Astrocyte (in vitro differentiated cells and primary cell): ENCODE measurements at regions not wholly inside any gene's neighbourhood (a gene's known extent, or its start where the extent isn't known, plus 50 kb on each side); places are given as distances from the start of the nearest gene placed in this dataset.

Experiments used
- EZH2 ChIP-seq: IDR thresholded peaks from 2 replicates; pipeline ENCODE4 v1.6.1; 2012; ENCODE audit warnings: mild to moderate bottlenecking, low read length, inconsistent platforms; ENCODE audit not compliant: insufficient read depth
- TF ChIP-seq, protein P1 (sequence below): IDR thresholded peaks from 2 replicates; pipeline ENCODE4 v1.5.1; 2011; ENCODE audit warnings: low read depth, mild to moderate bottlenecking, inconsistent platforms, low read length, moderate library complexity; ENCODE audit not compliant: insufficient read depth

DNA sequence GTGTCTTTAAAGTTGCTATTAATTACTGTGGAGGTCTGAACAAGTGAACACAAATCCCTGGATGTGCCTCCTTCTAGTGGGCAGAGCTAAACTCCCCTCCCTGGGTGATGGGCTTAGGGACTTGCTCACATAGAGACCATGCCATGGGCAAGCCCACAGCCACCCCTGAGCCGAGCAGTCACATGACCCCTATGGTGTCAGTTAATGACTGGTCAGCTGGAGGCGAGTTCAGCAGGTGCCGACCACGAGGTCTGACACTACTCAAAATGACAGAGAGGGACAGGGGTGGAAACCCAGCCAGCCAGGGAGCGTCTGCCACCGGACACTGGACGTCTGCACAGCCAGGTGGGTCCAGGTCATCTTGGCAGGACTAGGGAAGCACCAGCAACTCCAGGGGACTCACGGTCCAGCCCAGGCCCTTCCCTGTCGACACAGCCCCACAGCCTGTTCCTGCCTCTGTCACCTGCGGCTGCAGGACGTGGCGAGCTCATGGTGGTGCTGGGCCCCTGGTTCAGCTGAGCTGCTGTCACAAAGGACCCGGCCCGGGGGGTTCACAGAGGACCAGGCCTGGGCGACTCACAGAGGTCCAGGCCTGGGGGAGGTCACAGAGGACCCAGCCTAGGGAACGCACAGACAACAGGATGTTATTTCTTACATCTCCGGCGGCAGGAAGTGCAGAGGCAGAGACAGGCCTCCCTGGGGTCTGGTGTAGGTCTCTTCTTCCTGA lies 135.0 kb downstream of the BRD1 start:
- TF ChIP-seq, protein P1, sequence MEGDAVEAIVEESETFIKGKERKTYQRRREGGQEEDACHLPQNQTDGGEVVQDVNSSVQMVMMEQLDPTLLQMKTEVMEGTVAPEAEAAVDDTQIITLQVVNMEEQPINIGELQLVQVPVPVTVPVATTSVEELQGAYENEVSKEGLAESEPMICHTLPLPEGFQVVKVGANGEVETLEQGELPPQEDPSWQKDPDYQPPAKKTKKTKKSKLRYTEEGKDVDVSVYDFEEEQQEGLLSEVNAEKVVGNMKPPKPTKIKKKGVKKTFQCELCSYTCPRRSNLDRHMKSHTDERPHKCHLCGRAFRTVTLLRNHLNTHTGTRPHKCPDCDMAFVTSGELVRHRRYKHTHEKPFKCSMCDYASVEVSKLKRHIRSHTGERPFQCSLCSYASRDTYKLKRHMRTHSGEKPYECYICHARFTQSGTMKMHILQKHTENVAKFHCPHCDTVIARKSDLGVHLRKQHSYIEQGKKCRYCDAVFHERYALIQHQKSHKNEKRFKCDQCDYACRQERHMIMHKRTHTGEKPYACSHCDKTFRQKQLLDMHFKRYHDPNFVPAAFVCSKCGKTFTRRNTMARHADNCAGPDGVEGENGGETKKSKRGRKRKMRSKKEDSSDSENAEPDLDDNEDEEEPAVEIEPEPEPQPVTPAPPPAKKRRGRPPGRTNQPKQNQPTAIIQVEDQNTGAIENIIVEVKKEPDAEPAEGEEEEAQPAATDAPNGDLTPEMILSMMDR: no peak
- TF ChIP-seq EZH2: no peak
